HCT116 (cell line): ENCODE measurements at regions not wholly inside any gene's neighbourhood (a gene's known extent, or its start where the extent isn't known, plus 50 kb on each side); places are given as distances from the start of the nearest gene placed in this dataset.

Experiments used
- ATAC-seq: fragments of 200-7000 bp; cut with Tn5 transposase; 2 replicates; pipeline ENCODE4 v1.9.1; 2020; ENCODE audit warnings: mild to moderate bottlenecking, moderate library complexity
- BruUV-seq: library from RNA; stranded (reverse); fragments of 400-500 nt; replicated peaks from 2 replicates; lab custom pipeline; 2021; lab: Mats Ljungman, UMichigan
- CTCF ChIA-PET: fragments of 300-600 bp; sonication (Branson Sonifier 250); formaldehyde crosslinking; loops from one replicate; lab custom pipeline; 2021; ENCODE audit warnings: antibody characterized with exemption; lab: Charles Lee
- POLR2A ChIA-PET: fragments of 300-600, 350-600 bp; sonication (Branson Sonifier 250); formaldehyde crosslinking; loops from one replicate; lab custom pipeline; 2021; ENCODE audit warnings: antibody characterized with exemption; lab: Charles Lee
- RAD21 ChIA-PET, 2 experiments: fragments of 300-600 bp; sonication (Branson Sonifier 250); formaldehyde crosslinking; loops; one replicate each; lab custom pipeline; 2023; ENCODE audit warnings: low total read pairs in 2 of 2; ENCODE audit not compliant: uncharacterized antibody in 2 of 2, unreplicated experiment in 2 of 2, low non-redundant PET in 1 of 2; lab: Charles Lee
- DNase-seq: peaks from one replicate; pipeline ENCODE4 v3.0.0-alpha.2; 2010; ENCODE audit warnings: low read depth, low spot score
- H2AFZ ChIP-seq: fragments of 200-600 bp; shearing (Covaris generic), sonication (generic); 2 replicates; pipeline ENCODE4 v1.6.1; 2017; ENCODE audit warnings: low read depth, mixed run types, mixed read lengths, antibody characterized with exemption, low read length; ENCODE audit not compliant: poor library complexity, severe bottlenecking
- H3K27ac ChIP-seq: 2 replicates; pipeline ENCODE4 v1.5.1; 2012; ENCODE audit warnings: low read depth, low read length
- H3K27me3 ChIP-seq: fragments of 200-600 bp; sonication (generic); 2 replicates; pipeline ENCODE4 v1.6.1; 2016; ENCODE audit warnings: mixed run types, low read length, mixed read lengths; ENCODE audit not compliant: insufficient read depth
- H3K36me3 ChIP-seq, 2 experiments: fragments of 200-500 bp in 1 of 2; fragments of 200-600 bp in 1 of 2; sonication (Bioruptor generic) in 1 of 2; sonication (generic) in 1 of 2; 2 replicates each; pipeline versions ENCODE4 v1.5.1 to v1.6.1; 2014 to 2016; ENCODE audit warnings: low read length in 2 of 2, inconsistent platforms in 1 of 2, mixed read lengths in 1 of 2, mixed run types in 1 of 2; ENCODE audit not compliant: insufficient read depth in 2 of 2, control insufficient read depth in 1 of 2
- H3K4me1 ChIP-seq, 2 experiments: fragments of 200-600 bp in 1 of 2; sonication (generic) in 1 of 2; 2 replicates each; pipeline versions ENCODE4 v1.5.1 to v1.6.1; 2012 to 2017; ENCODE audit warnings: low read length in 2 of 2, inconsistent platforms in 1 of 2, mild to moderate bottlenecking in 1 of 2, mixed read lengths in 1 of 2, mixed run types in 1 of 2, moderate library complexity in 1 of 2; ENCODE audit not compliant: insufficient read depth in 2 of 2, control insufficient read depth in 1 of 2
- H3K4me2 ChIP-seq: fragments of 200-600 bp; sonication (generic); 2 replicates; pipeline ENCODE4 v1.6.1; 2017; ENCODE audit warnings: mixed run types, low read length, mixed read lengths
- H3K4me3 ChIP-seq, 2 experiments: fragments of 200-600 bp in 1 of 2; sonication (generic) in 1 of 2; replicated peaks in 1 of 2; 2 replicates each; pipeline ENCODE4 v1.5.1; 2011 to 2016; ENCODE audit warnings: low read length in 2 of 2, control low read depth in 1 of 2, low read depth in 1 of 2, mild to moderate bottlenecking in 1 of 2, mixed read lengths in 1 of 2, mixed run types in 1 of 2
- H3K79me2 ChIP-seq: fragments of 200-600 bp; sonication (generic); 2 replicates; pipeline ENCODE4 v1.6.1; 2017; ENCODE audit warnings: mild to moderate bottlenecking, mixed run types, low read length, moderate library complexity, mixed read lengths; ENCODE audit not compliant: insufficient read depth
- H3K9ac ChIP-seq: fragments of 200-600 bp; sonication (generic); 2 replicates; pipeline ENCODE4 v1.6.1; 2016; ENCODE audit warnings: low read length, mixed read lengths
- H3K9me2 ChIP-seq: fragments of 200-600 bp; sonication (generic), shearing (Covaris generic); 2 replicates; pipeline ENCODE4 v1.6.1; 2017; ENCODE audit warnings: mixed run types, mild to moderate bottlenecking, moderate library complexity; ENCODE audit not compliant: insufficient read depth
- H3K9me3 ChIP-seq, 2 experiments: fragments of 200-500 bp in 1 of 2; fragments of 200-600 bp in 1 of 2; sonication (Bioruptor generic) in 1 of 2; sonication (generic) in 1 of 2; 2 replicates each; pipeline ENCODE4 v1.6.1; 2014 to 2017; ENCODE audit warnings: low read length in 2 of 2, mixed read lengths in 2 of 2, inconsistent platforms in 1 of 2, low read depth in 1 of 2, mild to moderate bottlenecking in 1 of 2, mixed run types in 1 of 2, moderate library complexity in 1 of 2; ENCODE audit not compliant: control insufficient read depth in 1 of 2, insufficient read depth in 1 of 2
- H4K20me1 ChIP-seq: fragments of 200-600 bp; sonication (generic), shearing (Covaris generic); 2 replicates; pipeline ENCODE4 v1.6.1; 2017; ENCODE audit warnings: mixed run types, mild to moderate bottlenecking, moderate library complexity; ENCODE audit not compliant: insufficient read depth
- ATF3 ChIP-seq: IDR thresholded peaks from 2 replicates; pipeline ENCODE4 v1.6.1; 2012
- CBX3 ChIP-seq: IDR thresholded peaks from 2 replicates; pipeline ENCODE4 v1.6.1; 2012; ENCODE audit warnings: low read depth
- CEBPB ChIP-seq: IDR thresholded peaks from 2 replicates; pipeline ENCODE4 v1.6.1; 2012; ENCODE audit warnings: low read depth
- CTCF ChIP-seq, 3 experiments: fragments of 200-600 bp in 1 of 3; sonication (generic) in 1 of 3; IDR thresholded peaks in 2 of 3; conservative IDR thresholded peaks in 1 of 3; 2 replicates each; pipeline ENCODE4 v1.5.1; 2012 to 2017; ENCODE audit warnings: low read depth in 2 of 3, low read length in 2 of 3, antibody characterized with exemption in 1 of 3, borderline replicate concordance in 1 of 3, control low read depth in 1 of 3, mild to moderate bottlenecking in 1 of 3, mixed read lengths in 1 of 3, mixed run types in 1 of 3, moderate library complexity in 1 of 3; ENCODE audit not compliant: insufficient read depth in 1 of 3
- EGR1 ChIP-seq: IDR thresholded peaks from 2 replicates; pipeline ENCODE4 v1.6.1; 2012; ENCODE audit warnings: low read depth
- EZH2 ChIP-seq: fragments of 200-600 bp; sonication (generic); IDR thresholded peaks from 2 replicates; pipeline ENCODE4 v1.6.1; 2017; ENCODE audit warnings: antibody characterized with exemption, mixed run types
- EZH2phosphoT487 ChIP-seq: fragments of 200-600 bp; IDR thresholded peaks from 2 replicates; pipeline ENCODE4 v1.6.1; 2018; ENCODE audit warnings: antibody characterized with exemption, borderline replicate concordance
- JUND ChIP-seq: IDR thresholded peaks from 2 replicates; pipeline ENCODE4 v1.6.1; 2012
- MAX ChIP-seq: IDR thresholded peaks from 2 replicates; pipeline ENCODE4 v1.6.1; 2012
- POLR2A ChIP-seq: IDR thresholded peaks from 2 replicates; pipeline ENCODE4 v1.7.0; 2011; ENCODE audit warnings: borderline replicate concordance; ENCODE audit not compliant: insufficient read depth, insufficient read length; ENCODE audit errors: extremely low read depth
- POLR2AphosphoS5 ChIP-seq: IDR thresholded peaks from 2 replicates; pipeline ENCODE4 v1.6.1; 2011; ENCODE audit warnings: mild to moderate bottlenecking, low read depth, low read length, moderate library complexity
- RAD21 ChIP-seq: IDR thresholded peaks from 2 replicates; pipeline ENCODE4 v1.6.1; 2012; ENCODE audit warnings: low read depth, mild to moderate bottlenecking
- REST ChIP-seq: IDR thresholded peaks from 2 replicates; pipeline ENCODE4 v1.6.1; 2012; ENCODE audit warnings: low read depth
- SIN3A ChIP-seq: IDR thresholded peaks from 2 replicates; pipeline ENCODE4 v1.6.1; 2012; ENCODE audit warnings: low read depth
- SP1 ChIP-seq: IDR thresholded peaks from 2 replicates; pipeline ENCODE4 v1.6.1; 2012; ENCODE audit warnings: low read depth
- SRF ChIP-seq: IDR thresholded peaks from 2 replicates; pipeline ENCODE4 v1.6.1; 2012; ENCODE audit warnings: low read depth
- TCF7L2 ChIP-seq: IDR thresholded peaks from 2 replicates; pipeline ENCODE4 v1.7.0; 2011; ENCODE audit warnings: borderline replicate concordance, inconsistent platforms; ENCODE audit not compliant: insufficient read depth, insufficient read length; ENCODE audit errors: extremely low read depth
- ZBTB33 ChIP-seq: IDR thresholded peaks from 2 replicates; pipeline ENCODE4 v1.6.1; 2011; ENCODE audit warnings: mild to moderate bottlenecking, low read length, moderate library complexity; ENCODE audit not compliant: insufficient replicate concordance; ENCODE audit errors: extremely low read depth
- ZFX ChIP-seq: fragments of 450-650 bp; IDR thresholded peaks from 2 replicates; pipeline ENCODE4 v1.6.1; 2017
- ZNF274 ChIP-seq: fragments of 200-500 bp; sonication (Bioruptor generic); IDR thresholded peaks from 2 replicates; pipeline ENCODE4 v1.6.1; 2014; ENCODE audit warnings: mild to moderate bottlenecking, low read depth, low read length, inconsistent platforms
- intact Hi-C: fragments of 100-400 bp; cut with micrococcal nuclease; formaldehyde crosslinking; loops from 2 replicates; pipeline ENCODE4 v1.10.0; 2022

GRCh38 chr18:64392202-64392601 is 243.3 kb upstream of the LINC00305 start:
- CTCF ChIA-PET: no interaction called here
- RAD21 ChIA-PET: no interaction called here
- no peak overlapping the region for H3K4me3 ChIP-seq
- H3K36me3 ChIP-seq: no peaks in the 10 kb centered on the region
- peaks cover 7 to 19% of the 10 kb centered on the region in 2 experiments; a peak in 2 of 4 replicates for H3K9me3 ChIP-seq
- no peaks in the 10 kb centered on the region for H3K79me2 ChIP-seq
- no peak overlapping the region for H3K4me2 ChIP-seq
- intact Hi-C loops: no loop called here
- H3K4me1 ChIP-seq: no peaks in the 10 kb centered on the region
- H3K9me2 ChIP-seq: no peaks in the 10 kb centered on the region
- H2AFZ ChIP-seq: no peak overlapping the region
- POLR2A ChIA-PET: no interaction called here
- no peaks in the 10 kb centered on the region for H3K27me3 ChIP-seq
- ATAC-seq (no peak), DNase-seq (no peak)
- H3K27ac ChIP-seq: no peak overlapping the region
- BruUV-seq: no TSS peak
- no peak overlapping the region for H3K9ac ChIP-seq
- no peak for TF ChIP-seq EZH2phosphoT487
- TF ChIP-seq CTCF (IDR thresholded peaks at IDR 0.05 in 2 of 3, conservative IDR thresholded peaks at IDR 0.05 in 1 of 3; ENCODE audit: borderline replicate concordance in 1 of 3, insufficient read depth in 1 of 3, low read depth in 2 of 3, low read length in 2 of 3): no peak
- TF ChIP-seq ZBTB33: no peak
- TF ChIP-seq SRF: no peak
- no peak for TF ChIP-seq ATF3
- no peak for TF ChIP-seq EGR1
- no peak for TF ChIP-seq POLR2AphosphoS5
- TF ChIP-seq POLR2A: no peak
- TF ChIP-seq SIN3A: no peak
- TF ChIP-seq TCF7L2: no peak
- no peak for TF ChIP-seq ZFX
- no peak for TF ChIP-seq REST
- no peak for TF ChIP-seq SP1
- no peak for TF ChIP-seq MAX
- no peak for TF ChIP-seq CBX3
- TF ChIP-seq EZH2: no peak
- no peak for TF ChIP-seq RAD21
- no peak for TF ChIP-seq JUND
- no peak for TF ChIP-seq CEBPB
- no peak for TF ChIP-seq ZNF274
- TF ChIP-seq, all 23 proteins: peak for 0
- H4K20me1 ChIP-seq: no peaks in the 10 kb centered on the region
